ENCODE measurements at regions not wholly inside any gene's neighbourhood (a gene's known extent, or its start where the extent isn't known, plus 50 kb on each side); places are given as distances from the start of the nearest gene placed in this dataset.
"Not testable (repeated sequence)": the region's sequence is repeated elsewhere in the genome, so short reads cannot be mapped to it uniquely, and the experiment has no call there.

- DNase-seq (ENCODE audit: low read depth): no peak
Measured at GRCh38 chr6:159522877-159523547, 170.0 kb downstream of the SOD2 start.

GRCh38 chr6:159521962-159522361, 171.1 kb downstream of the SOD2 start:
- no peak for DNase-seq (ENCODE audit: low read depth)

GRCh38 chr6:159520002-159520401, 173.0 kb downstream of the SOD2 start:
- DNase-seq (ENCODE audit: low read depth): no peak

- DNase-seq (ENCODE audit: low read depth): not testable (repeated sequence)
Measured at GRCh38 chr6:159515811-159516210, 177.2 kb downstream of the SOD2 start.

- DNase-seq (ENCODE audit: low read depth): no peak
Measured at GRCh38 chr6:159513914-159514313, 179.1 kb downstream of the SOD2 start.

- no peak for DNase-seq (ENCODE audit: low read depth)
Measured at GRCh38 chr6:159513074-159513720, 179.8 kb downstream of the SOD2 start.

- DNase-seq (ENCODE audit: low read depth): no peak
Measured at GRCh38 chr6:159512571-159512970, 180.5 kb downstream of the SOD2 start.

GRCh38 chr6:159512104-159512503, 180.9 kb downstream of the SOD2 start:
- DNase-seq (ENCODE audit: low read depth): no peak

GRCh38 chr6:159510141-159510540, 182.9 kb downstream of the SOD2 start:
- DNase-seq (ENCODE audit: low read depth): no peak

GRCh38 chr6:159508931-159509330, 184.1 kb downstream of the SOD2 start:
- DNase-seq (ENCODE audit: low read depth): no peak

- no peak for DNase-seq (ENCODE audit: low read depth)
Measured at GRCh38 chr6:159506048-159506447, 187.0 kb downstream of the SOD2 start.

- peak; percentile 46 for DNase-seq (ENCODE audit: low read depth)
Measured at GRCh38 chr6:159505140-159505922, 187.7 kb downstream of the SOD2 start.

GRCh38 chr6:159501558-159501957, 191.5 kb downstream of the SOD2 start:
- DNase-seq (ENCODE audit: low read depth): no peak

GRCh38 chr6:159499034-159499433, 194.0 kb downstream of the SOD2 start:
- no peak for DNase-seq (ENCODE audit: low read depth)

- no peak for DNase-seq (ENCODE audit: low read depth)
Measured at GRCh38 chr6:159494586-159494972, 198.5 kb downstream of the SOD2 start.

GRCh38 chr6:159493898-159494585, 199.0 kb downstream of the SOD2 start:
- DNase-seq (ENCODE audit: low read depth): peak; percentile 93

- DNase-seq (ENCODE audit: low read depth): no peak
Measured at GRCh38 chr6:159493231-159493897, 199.7 kb downstream of the SOD2 start.

GRCh38 chr6:159490298-159490937, 202.6 kb downstream of the SOD2 start:
- DNase-seq (ENCODE audit: low read depth): no peak

GRCh38 chr6:159487636-159488035, 205.4 kb downstream of the SOD2 start:
- DNase-seq (ENCODE audit: low read depth): no peak

- DNase-seq (ENCODE audit: low read depth): no peak
Measured at GRCh38 chr6:159483259-159483658, 209.8 kb downstream of the SOD2 start.

- DNase-seq (ENCODE audit: low read depth): no peak
Measured at GRCh38 chr6:159481897-159482296, 211.1 kb downstream of the SOD2 start.
